ENCODE measurements at regions not wholly inside any gene's neighbourhood (a gene's known extent, or its start where the extent isn't known, plus 50 kb on each side); places are given as distances from the start of the nearest gene placed in this dataset.

DNA sequence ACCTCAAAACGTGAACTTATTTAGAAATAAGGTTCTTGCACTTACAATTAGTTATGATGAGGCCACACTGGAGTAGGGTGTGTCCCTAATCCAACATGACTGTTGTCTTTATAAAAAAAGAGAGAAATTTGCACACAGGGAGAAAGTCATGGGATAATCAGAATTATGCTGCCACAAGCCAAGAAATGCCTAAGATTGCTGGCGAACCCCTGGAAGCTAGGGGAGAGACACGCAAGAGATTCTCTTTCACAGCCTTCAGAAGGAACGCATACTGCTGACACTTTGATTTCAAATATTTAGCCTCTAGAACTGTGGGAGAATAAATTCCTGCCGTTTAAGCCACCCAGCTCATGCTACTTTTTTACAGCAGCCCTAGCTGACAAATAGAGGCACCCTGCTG is 138.3 kb downstream of the CCDC71L start:
- TF ChIP-seq, protein P1, sequence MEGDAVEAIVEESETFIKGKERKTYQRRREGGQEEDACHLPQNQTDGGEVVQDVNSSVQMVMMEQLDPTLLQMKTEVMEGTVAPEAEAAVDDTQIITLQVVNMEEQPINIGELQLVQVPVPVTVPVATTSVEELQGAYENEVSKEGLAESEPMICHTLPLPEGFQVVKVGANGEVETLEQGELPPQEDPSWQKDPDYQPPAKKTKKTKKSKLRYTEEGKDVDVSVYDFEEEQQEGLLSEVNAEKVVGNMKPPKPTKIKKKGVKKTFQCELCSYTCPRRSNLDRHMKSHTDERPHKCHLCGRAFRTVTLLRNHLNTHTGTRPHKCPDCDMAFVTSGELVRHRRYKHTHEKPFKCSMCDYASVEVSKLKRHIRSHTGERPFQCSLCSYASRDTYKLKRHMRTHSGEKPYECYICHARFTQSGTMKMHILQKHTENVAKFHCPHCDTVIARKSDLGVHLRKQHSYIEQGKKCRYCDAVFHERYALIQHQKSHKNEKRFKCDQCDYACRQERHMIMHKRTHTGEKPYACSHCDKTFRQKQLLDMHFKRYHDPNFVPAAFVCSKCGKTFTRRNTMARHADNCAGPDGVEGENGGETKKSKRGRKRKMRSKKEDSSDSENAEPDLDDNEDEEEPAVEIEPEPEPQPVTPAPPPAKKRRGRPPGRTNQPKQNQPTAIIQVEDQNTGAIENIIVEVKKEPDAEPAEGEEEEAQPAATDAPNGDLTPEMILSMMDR (IDR thresholded peaks at IDR 0.05) = no peak
- no peak for TF ChIP-seq POLR2AphosphoS5 (IDR thresholded peaks at IDR 0.05)
- TF ChIP-seq EP300 (IDR thresholded peaks at IDR 0.05; ENCODE audit: low read depth) = no peak
